Fibroblast of lung (primary cell): ENCODE measurements at regions not wholly inside any gene's neighbourhood (a gene's known extent, or its start where the extent isn't known, plus 50 kb on each side); places are given as distances from the start of the nearest gene placed in this dataset.

Experiments used
- EZH2 ChIP-seq: IDR thresholded peaks from 2 replicates; pipeline ENCODE4 v1.5.1; 2012; ENCODE audit warnings: low read length, control low read depth, mild to moderate bottlenecking; ENCODE audit errors: missing control alignments
- TF ChIP-seq, protein P1 (sequence below), 2 donors: IDR thresholded peaks in 1 of 2; conservative IDR thresholded peaks in 1 of 2; 1 replicate in 1 of 2; 2 replicates in 1 of 2; pipeline ENCODE4 v1.5.1; 2011 to 2012; ENCODE audit warnings: low read length in 2 of 2, control low read depth in 1 of 2, inconsistent platforms in 1 of 2, low read depth in 1 of 2, mild to moderate bottlenecking in 1 of 2

DNA sequence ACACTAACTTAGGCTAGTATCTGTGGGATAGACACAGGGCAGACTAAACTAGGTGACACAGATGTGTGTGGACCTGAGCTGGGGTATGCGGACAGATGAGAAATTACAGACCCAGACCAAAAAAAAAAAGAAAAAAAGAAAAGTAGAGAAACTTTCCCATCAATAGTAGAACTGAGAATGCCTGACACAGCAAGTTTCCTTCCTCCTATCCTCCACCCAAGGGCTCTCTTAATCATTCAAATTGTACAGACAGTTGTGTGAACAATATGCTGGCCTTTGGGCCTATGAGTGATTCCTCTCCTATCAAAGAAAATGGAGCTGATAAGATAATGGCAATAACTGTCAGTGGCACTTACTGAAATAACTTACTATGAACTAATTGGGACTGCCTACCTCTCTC is 226.7 kb upstream of the PRDM1 start:
- TF ChIP-seq, protein P1, sequence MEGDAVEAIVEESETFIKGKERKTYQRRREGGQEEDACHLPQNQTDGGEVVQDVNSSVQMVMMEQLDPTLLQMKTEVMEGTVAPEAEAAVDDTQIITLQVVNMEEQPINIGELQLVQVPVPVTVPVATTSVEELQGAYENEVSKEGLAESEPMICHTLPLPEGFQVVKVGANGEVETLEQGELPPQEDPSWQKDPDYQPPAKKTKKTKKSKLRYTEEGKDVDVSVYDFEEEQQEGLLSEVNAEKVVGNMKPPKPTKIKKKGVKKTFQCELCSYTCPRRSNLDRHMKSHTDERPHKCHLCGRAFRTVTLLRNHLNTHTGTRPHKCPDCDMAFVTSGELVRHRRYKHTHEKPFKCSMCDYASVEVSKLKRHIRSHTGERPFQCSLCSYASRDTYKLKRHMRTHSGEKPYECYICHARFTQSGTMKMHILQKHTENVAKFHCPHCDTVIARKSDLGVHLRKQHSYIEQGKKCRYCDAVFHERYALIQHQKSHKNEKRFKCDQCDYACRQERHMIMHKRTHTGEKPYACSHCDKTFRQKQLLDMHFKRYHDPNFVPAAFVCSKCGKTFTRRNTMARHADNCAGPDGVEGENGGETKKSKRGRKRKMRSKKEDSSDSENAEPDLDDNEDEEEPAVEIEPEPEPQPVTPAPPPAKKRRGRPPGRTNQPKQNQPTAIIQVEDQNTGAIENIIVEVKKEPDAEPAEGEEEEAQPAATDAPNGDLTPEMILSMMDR (conservative IDR thresholded peaks at IDR 0.05 in 1 of 2, IDR thresholded peaks at IDR 0.05 in 1 of 2; ENCODE audit: low read depth in 1 of 2, low read length in 2 of 2), result no peak
- TF ChIP-seq EZH2, result no peak
